Mononuclear cell (primary cell): ENCODE measurements at regions not wholly inside any gene's neighbourhood (a gene's known extent, or its start where the extent isn't known, plus 50 kb on each side); places are given as distances from the start of the nearest gene placed in this dataset.

Experiments used
- H3K27me3 ChIP-seq: 2 replicates; pipeline ENCODE4 v1.6.0; 2011; ENCODE audit warnings: low read length, control low read depth; ENCODE audit not compliant: insufficient read depth
- H3K4me1 ChIP-seq: 2 replicates; pipeline ENCODE4 v1.5.1; 2011; ENCODE audit warnings: mild to moderate bottlenecking, low read length, control low read depth; ENCODE audit not compliant: insufficient read depth
- H3K4me3 ChIP-seq: 2 replicates; pipeline ENCODE4 v1.5.1; 2011; ENCODE audit warnings: mild to moderate bottlenecking, low read length, moderate library complexity
- H3K9me3 ChIP-seq: 2 replicates; pipeline ENCODE4 v1.5.1; 2011; ENCODE audit warnings: low read depth, mild to moderate bottlenecking, control low read depth, low read length

DNA sequence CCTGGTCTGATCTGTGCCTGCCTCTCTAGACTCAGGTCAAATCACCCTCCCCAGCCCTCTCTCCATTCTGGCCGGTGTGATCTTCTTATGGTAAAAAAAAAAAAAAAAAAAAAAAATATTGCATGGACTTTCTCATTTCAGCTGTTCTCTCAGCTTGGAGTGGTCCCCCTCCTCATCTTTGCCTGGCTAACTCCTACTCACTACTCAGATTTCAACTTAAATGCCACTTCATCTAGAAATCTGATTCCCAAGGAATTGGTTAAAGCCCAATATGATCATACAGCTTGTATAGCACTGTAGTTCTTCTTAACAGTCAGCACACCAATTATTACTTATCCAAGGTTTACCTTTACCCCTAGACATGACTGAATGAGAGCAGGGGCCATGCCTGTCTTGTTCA lies 105.9 kb upstream of the CARMIL1 start:
- H3K27me3 ChIP-seq: no peaks in the 10 kb centered on the region
- H3K4me1 ChIP-seq: peaks cover 56% of the 10 kb centered on the region
- no peaks in the 10 kb centered on the region for H3K9me3 ChIP-seq
- no peak overlapping the region for H3K4me3 ChIP-seq

- H3K4me3 ChIP-seq: no peak overlapping the region
- H3K9me3 ChIP-seq: no peaks in the 10 kb centered on the region
- H3K27me3 ChIP-seq: no peaks in the 10 kb centered on the region
- H3K4me1 ChIP-seq: peaks cover 56% of the 10 kb centered on the region
These were observed 105.2 kb upstream of the CARMIL1 start for GRCh38 chr6:25173951-25174474.

- no peak overlapping the region for H3K4me3 ChIP-seq
- H3K9me3 ChIP-seq: no peaks in the 10 kb centered on the region
- no peaks in the 10 kb centered on the region for H3K27me3 ChIP-seq
- H3K4me1 ChIP-seq: peaks cover 56% of the 10 kb centered on the region
These were observed 104.5 kb upstream of the CARMIL1 start for GRCh38 chr6:25174678-25175077.

DNA sequence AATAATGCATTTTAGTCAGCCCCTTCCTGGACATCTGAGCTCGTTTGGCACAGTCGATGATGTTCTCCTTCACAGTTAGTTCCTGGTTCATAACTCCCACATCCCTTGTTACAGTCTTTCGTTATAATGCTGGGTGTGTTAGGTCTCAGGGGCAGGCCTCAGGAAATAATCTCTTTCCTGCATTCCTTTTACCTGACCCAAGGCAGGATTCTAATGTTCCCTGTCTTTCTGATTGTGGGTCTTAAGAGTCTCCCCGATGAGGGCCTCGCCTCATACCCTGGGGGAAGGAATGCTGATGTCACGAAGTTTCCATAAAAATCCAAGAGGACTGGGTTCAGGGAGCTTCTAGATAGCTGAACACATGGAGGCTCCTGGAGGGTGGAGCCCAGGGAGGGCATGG lies 104.0 kb upstream of the CARMIL1 start:
- Histone ChIP-seq H3K27me3 (no peaks in the 10 kb centered on the region), H3K4me3 (no peak overlapping the region), H3K9me3 (no peaks in the 10 kb centered on the region), H3K4me1 (peaks cover 54% of the 10 kb centered on the region)

DNA sequence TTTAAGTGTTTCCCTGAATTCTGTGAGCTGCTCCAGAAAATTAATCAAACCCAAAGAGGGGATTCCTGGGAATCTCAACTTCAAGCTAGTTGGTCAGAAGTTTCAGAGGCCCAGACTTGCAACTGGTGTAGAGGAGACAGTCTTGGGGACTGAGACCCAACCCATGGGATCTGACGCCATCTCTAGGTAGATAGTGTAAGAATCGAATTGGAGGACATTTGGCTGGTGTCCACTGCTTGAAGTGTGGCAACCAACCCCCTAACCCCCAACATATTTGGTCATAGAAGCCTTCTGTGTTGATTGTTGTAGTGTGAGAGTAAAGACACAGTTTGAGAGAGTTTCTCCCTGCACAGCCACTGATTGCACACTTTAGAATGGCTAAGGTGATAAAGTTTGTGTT lies 103.5 kb upstream of the CARMIL1 start:
- no peaks in the 10 kb centered on the region for H3K9me3 ChIP-seq
- H3K4me1 ChIP-seq: peaks cover 51% of the 10 kb centered on the region
- no peaks in the 10 kb centered on the region for H3K27me3 ChIP-seq
- H3K4me3 ChIP-seq: no peak overlapping the region

GRCh38 chr6:25176466-25176865 lies 102.7 kb upstream of the CARMIL1 start:
- no peaks in the 10 kb centered on the region for H3K9me3 ChIP-seq
- H3K4me3 ChIP-seq: no peak overlapping the region
- H3K4me1 ChIP-seq: peaks cover 56% of the 10 kb centered on the region
- H3K27me3 ChIP-seq: no peaks in the 10 kb centered on the region

DNA sequence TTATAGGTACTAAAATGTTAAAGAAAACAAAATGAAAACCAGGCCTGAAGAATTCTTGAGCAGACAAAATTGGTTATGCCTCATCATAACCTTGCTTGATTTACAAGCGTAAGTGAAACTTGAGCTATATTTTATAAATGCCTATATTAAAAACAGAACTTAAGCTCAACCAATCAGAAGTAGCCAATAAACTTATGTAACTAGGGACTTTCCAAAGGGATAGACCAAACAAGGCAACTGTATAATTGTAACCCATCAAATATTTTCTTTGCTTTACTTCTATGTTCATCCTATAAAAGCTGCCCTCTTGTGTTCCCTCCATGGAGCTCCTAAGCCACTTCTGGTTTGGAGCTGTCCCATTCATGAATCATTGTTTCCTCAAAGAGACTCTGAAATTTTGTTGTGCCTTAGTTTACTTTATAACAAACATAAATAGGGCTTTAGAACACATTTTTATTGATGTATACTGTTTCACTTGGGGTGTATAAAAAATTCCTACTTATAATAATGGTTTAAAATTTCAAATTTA lies 101.6 kb upstream of the CARMIL1 start:
- H3K4me1 ChIP-seq: peaks cover 56% of the 10 kb centered on the region
- no peaks in the 10 kb centered on the region for H3K9me3 ChIP-seq
- no peak overlapping the region for H3K4me3 ChIP-seq
- H3K27me3 ChIP-seq: no peaks in the 10 kb centered on the region

DNA sequence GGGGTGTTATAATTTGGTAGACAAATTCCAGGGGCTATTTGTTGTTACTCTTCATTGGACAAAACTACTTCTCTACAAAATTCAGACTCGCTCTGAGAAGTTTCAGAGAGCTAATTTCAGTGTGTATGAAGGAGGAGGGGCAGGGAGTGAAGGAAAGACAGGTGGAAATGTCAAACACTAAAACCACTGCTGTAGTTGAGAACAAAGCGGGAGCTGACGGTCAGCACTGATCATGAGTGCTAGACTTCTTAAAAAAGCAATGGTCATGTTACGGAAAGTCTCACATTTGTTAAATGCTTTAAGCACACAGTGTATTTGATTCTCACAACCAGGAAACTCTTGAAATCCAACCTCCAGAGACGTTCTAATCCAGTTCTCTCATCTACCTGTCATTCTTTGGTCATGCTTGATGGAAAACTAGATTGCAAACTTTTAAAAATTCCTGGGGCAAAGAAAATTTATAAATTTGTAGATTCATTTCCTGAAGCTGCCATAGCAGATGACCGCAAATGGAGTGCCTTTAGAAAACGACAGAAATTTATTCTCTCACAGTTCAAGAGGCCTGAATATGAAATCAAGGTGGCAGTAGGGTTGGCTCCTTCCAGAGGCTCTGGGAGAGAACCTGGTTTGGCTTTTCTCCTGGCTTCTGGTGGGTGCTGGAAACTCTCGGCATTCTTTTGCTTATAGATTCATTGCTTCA lies 100.7 kb upstream of the CARMIL1 start:
- Histone ChIP-seq H3K4me1 (peaks cover 48% of the 10 kb centered on the region), H3K9me3 (no peaks in the 10 kb centered on the region), H3K4me3 (no peak overlapping the region), H3K27me3 (no peaks in the 10 kb centered on the region)

- Histone ChIP-seq H3K27me3 (no peaks in the 10 kb centered on the region), H3K4me1 (peaks cover 40% of the 10 kb centered on the region), H3K9me3 (no peaks in the 10 kb centered on the region), H3K4me3 (no peak overlapping the region)
These were observed 100.0 kb upstream of the CARMIL1 start for GRCh38 chr6:25179051-25179778.

DNA sequence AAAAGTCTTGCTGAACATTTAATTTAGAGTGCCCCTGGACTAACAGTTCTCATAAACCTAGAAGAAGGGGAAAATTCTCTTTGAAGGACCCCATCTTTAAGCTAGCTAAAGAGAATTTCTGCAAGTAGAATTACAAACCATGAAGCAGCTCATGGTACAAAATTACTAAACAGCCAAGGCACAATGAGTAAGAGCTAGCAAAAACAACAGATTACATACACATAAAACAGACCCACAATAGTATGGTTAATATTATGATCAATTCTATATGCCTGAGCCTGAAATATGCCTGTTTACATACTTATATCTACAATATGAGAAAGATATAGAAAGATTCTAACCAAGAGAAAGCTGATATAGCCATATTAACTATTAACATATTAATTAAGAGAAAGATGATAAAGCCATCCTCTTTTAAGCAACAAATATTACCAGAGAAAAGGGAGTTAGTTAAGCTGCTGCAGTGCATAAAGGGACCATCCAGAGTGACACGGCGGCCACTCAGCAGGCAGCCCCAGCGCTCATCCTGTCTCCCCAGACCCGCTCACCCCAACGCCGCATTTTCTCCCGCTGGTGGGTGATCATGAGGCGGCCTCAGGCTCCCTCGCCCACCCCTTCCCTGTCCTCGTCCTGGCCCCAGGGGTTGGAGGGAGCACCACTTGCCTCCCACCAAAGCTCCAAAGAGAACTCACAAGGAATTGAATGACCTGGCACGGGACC lies 98.4 kb upstream of the CARMIL1 start:
- Histone ChIP-seq H3K4me1 (peaks cover 25% of the 10 kb centered on the region), H3K4me3 (no peak overlapping the region), H3K27me3 (no peaks in the 10 kb centered on the region)

DNA sequence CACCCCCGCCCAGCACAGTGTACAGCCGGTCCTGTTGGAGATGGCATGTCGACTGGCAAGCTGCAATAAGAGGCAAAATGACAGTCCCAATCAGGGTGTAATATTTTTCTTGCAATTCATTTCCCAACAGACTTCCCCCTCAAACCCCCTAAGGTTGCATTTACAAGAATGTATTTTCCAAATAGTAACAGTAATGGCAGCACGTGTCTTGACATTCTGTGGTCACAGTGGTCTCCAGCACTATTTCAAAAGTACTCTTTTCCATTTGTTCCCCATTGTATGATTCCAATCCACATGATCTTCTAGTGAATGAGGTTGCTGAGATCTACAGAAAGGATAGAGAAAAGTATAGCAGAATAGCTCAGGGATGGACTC lies 97.8 kb upstream of the CARMIL1 start:
- Histone ChIP-seq H3K4me1 (peaks cover 24% of the 10 kb centered on the region), H3K4me3 (no peak overlapping the region), H3K9me3 (no peaks in the 10 kb centered on the region), H3K27me3 (no peaks in the 10 kb centered on the region)

More for the DNA sequence above, 98.4 kb upstream of the CARMIL1 start:
- no peaks in the 10 kb centered on the region for H3K9me3 ChIP-seq

- peaks cover 24% of the 10 kb centered on the region for H3K4me1 ChIP-seq
- no peaks in the 10 kb centered on the region for H3K9me3 ChIP-seq
- no peaks in the 10 kb centered on the region for H3K27me3 ChIP-seq
- H3K4me3 ChIP-seq: no peak overlapping the region
These were observed 97.3 kb upstream of the CARMIL1 start for GRCh38 chr6:25181923-25182322.

GRCh38 chr6:25186919-25187318 lies 92.3 kb upstream of the CARMIL1 start:
- H3K9me3 ChIP-seq: no peaks in the 10 kb centered on the region
- H3K4me3 ChIP-seq: no peak overlapping the region
- H3K4me1 ChIP-seq: no peaks in the 10 kb centered on the region
- no peaks in the 10 kb centered on the region for H3K27me3 ChIP-seq

DNA sequence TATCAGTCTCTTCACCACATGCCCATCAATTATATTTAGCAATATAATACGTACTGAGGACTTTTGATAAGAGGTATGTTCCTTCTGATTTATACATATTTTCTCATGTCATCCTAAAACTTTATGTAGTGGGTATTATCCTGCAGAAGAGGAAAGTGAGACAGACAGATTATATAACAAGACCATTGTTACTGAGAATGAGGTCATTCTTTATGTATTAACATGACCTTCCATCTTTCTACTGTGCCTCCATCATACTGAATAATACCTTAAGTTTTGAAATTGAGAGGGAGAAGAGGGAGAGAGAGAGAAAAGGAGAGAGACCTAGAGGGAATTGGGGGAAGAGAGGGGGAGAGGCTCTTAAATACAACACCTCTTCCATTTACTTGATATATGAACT lies 90.9 kb upstream of the CARMIL1 start:
- H3K4me3 ChIP-seq: no peak overlapping the region
- no peaks in the 10 kb centered on the region for H3K4me1 ChIP-seq
- H3K9me3 ChIP-seq: no peaks in the 10 kb centered on the region

More for the DNA sequence above, 90.9 kb upstream of the CARMIL1 start:
- no peaks in the 10 kb centered on the region for H3K27me3 ChIP-seq
